Upper lobe of right lung (tissue), 1 donor: ENCODE measurements at regions not wholly inside any gene's neighbourhood (a gene's known extent, or its start where the extent isn't known, plus 50 kb on each side); places are given as distances from the start of the nearest gene placed in this dataset.

ENCODE experiments used
- ATAC-seq: fragments of 200-7000 bp; cut with Tn5 transposase; one replicate; pipeline ENCODE4 v1.9.1; 2020; ENCODE audit warnings: mild to moderate bottlenecking, moderate library complexity
- DNase-seq: peaks from one replicate; pipeline ENCODE4 v3.0.0-alpha.2; 2020
- H3K27ac ChIP-seq: fragments of 200-600 bp; one replicate; pipeline ENCODE4 v1.8.0; 2022
- H3K27me3 ChIP-seq: fragments of 200-600 bp; one replicate; pipeline ENCODE4 v1.8.0; 2022; ENCODE audit warnings: mild to moderate bottlenecking
- H3K36me3 ChIP-seq: fragments of 200-600 bp; one replicate; pipeline ENCODE4 v1.8.0; 2022
- H3K4me1 ChIP-seq: fragments of 200-600 bp; one replicate; pipeline ENCODE4 v1.8.0; 2022
- H3K4me3 ChIP-seq: fragments of 200-600 bp; one replicate; pipeline ENCODE4 v1.8.0; 2022; ENCODE audit warnings: mild to moderate bottlenecking
- H3K9me3 ChIP-seq: fragments of 200-600 bp; one replicate; pipeline ENCODE4 v1.8.0; 2022
- intact Hi-C: fragments of 100-400 bp; cut with DNase I; formaldehyde crosslinking; loops from one replicate; pipeline ENCODE4 v1.11.0; 2022
- TF ChIP-seq, protein P1 (sequence below): fragments of 200-600 bp; IDR thresholded peaks from one replicate; pipeline ENCODE4 v1.8.0; 2022; ENCODE audit warnings: antibody characterized with exemption
- donor health status: DM: no; HTN: yes; CAD: no; lungs with severe emphysema.

DNA sequence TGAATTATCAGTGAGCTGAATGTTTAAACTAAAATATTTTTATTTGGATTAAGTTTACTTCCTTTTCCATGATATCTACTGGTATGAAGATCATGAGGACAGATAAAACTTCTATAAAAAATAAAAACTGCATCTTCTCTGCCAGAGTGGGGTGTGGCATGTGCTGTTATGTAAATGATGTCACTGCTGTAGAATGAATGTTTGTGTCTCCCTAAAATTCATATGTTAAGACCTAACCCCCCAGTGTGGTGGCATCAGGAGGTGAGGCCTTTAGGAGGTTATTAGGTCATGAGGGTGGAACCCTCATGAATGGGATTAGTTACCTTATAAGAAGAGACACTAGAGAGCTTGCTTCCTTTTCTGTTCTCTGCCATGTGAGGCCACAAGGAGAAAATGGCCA is 178.7 kb upstream of the DPH6 start:
- Histone ChIP-seq H3K27me3 (no peaks in the 10 kb centered on the region), H3K36me3 (no peaks in the 10 kb centered on the region), H3K27ac (no peak overlapping the region), H3K4me1 (no peaks in the 10 kb centered on the region), H3K4me3 (no peak overlapping the region), H3K9me3 (no peaks in the 10 kb centered on the region)
- no peak for DNase-seq
- intact Hi-C loops, result no loop called here
- ATAC-seq, result no peak
- TF ChIP-seq, protein P1, sequence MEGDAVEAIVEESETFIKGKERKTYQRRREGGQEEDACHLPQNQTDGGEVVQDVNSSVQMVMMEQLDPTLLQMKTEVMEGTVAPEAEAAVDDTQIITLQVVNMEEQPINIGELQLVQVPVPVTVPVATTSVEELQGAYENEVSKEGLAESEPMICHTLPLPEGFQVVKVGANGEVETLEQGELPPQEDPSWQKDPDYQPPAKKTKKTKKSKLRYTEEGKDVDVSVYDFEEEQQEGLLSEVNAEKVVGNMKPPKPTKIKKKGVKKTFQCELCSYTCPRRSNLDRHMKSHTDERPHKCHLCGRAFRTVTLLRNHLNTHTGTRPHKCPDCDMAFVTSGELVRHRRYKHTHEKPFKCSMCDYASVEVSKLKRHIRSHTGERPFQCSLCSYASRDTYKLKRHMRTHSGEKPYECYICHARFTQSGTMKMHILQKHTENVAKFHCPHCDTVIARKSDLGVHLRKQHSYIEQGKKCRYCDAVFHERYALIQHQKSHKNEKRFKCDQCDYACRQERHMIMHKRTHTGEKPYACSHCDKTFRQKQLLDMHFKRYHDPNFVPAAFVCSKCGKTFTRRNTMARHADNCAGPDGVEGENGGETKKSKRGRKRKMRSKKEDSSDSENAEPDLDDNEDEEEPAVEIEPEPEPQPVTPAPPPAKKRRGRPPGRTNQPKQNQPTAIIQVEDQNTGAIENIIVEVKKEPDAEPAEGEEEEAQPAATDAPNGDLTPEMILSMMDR, result no peak

DNA sequence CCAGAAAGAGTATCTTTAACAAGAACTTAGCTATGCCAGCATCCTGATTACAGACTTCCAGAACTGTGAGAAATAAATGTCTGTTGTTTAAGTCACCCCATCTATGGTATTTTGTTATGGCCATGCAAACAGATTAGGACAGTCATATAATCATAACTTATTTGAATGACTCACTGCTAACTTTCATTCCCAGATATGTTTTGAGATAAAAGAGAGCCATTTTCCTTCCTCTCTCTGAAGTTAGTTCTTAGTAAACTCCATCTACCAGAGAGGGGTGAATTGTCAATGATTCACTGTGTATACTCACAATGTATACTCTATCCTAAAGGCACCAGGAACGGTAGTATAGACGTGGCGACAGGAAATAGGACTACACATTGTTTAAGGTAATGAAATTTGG is 179.4 kb upstream of the DPH6 start:
- H3K27ac ChIP-seq, result no peak overlapping the region
- TF ChIP-seq, protein P1, result no peak
- no peaks in the 10 kb centered on the region for H3K4me1 ChIP-seq
- no peak for DNase-seq
- no peak for ATAC-seq
- no peaks in the 10 kb centered on the region for H3K36me3 ChIP-seq
- no peaks in the 10 kb centered on the region for H3K9me3 ChIP-seq
- intact Hi-C loops, result no loop called here
- H3K27me3 ChIP-seq, result no peaks in the 10 kb centered on the region
- H3K4me3 ChIP-seq, result no peak overlapping the region

DNA sequence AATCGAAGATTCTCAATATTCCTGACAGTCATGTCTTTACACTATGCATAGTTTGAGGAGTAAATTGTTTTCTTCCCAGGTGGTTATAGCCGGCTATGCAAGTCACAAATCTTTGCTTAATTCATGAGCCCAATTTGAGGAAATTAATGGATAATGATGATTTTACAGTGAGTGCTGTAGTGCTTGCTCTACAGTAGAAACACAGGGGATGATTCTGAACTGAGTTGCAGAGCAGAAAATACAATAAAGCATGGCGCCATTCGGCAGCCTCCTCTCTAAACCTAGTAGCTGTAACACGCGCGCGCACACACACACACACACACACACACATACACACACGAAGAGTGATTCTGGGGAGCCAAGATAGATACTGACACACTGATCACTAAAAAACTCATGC is 181.7 kb upstream of the DPH6 start:
- DNase-seq (no peak), ATAC-seq (no peak)
- H3K27ac ChIP-seq, result no peak overlapping the region
- no peaks in the 10 kb centered on the region for H3K27me3 ChIP-seq
- H3K4me3 ChIP-seq, result no peak overlapping the region
- intact Hi-C loops, result no loop called here
- TF ChIP-seq, protein P1, result no peak
- no peaks in the 10 kb centered on the region for H3K9me3 ChIP-seq
- no peaks in the 10 kb centered on the region for H3K36me3 ChIP-seq
- H3K4me1 ChIP-seq, result no peaks in the 10 kb centered on the region

DNA sequence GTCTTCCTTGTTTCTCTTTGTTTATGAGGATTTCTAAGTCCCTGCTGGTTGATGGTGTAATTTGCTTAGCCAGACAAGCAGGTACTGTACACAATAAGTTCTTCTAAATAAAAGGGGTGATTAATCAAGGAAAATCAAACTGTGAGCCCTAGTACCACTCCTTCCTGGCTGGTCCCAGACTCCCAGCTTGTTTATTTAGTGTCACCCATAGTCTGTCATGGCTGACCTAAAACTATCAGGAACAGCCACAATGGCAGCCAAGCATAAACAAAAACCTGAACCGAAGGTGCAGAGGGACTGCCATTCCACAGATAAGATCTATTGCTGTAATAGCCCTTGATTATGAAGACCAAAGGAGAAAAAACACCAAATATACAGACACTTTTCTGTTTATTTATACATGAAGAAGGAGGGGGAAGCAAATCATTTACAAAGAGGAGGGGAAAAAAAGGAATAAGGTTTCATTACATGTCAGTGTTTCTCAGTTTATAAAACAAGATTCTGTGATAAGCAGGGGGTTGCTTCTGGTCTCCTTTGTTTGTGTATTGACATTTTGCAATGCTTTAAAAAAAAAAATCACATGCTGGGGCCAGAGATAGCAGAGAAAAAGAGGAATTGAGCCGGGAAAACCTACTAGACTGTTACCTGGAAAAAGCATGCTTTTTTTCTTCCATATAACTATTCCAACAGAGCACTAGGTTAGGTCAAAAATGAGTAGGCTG is 182.4 kb upstream of the DPH6 start:
- H3K4me1 ChIP-seq, result no peaks in the 10 kb centered on the region
- DNase-seq (no peak), ATAC-seq (no peak)
- TF ChIP-seq, protein P1, result no peak
- no peaks in the 10 kb centered on the region for H3K36me3 ChIP-seq
- intact Hi-C loops, result no loop called here
- no peak overlapping the region for H3K4me3 ChIP-seq
- no peaks in the 10 kb centered on the region for H3K9me3 ChIP-seq
- H3K27me3 ChIP-seq, result no peaks in the 10 kb centered on the region
- H3K27ac ChIP-seq, result no peak overlapping the region

DNA sequence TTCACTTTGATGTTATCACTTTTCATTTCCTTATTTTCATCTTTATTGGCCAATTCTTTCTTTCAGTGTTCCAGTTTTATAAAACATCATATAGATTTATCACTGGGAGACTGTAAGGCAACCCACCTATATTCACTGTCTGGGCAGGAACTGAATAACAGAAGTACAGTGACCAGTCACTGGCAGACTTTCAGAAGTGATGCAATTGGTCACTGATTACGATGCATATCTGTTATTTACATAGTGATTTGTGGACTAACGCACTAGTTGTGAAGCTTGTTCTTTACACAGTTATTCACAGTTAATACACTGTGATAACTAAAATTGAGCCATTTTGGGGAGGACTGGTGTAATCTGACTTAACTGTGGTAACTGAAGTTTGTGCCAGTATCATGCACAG is 190.2 kb upstream of the DPH6 start:
- H3K27me3 ChIP-seq, result no peaks in the 10 kb centered on the region
- DNase-seq, result no peak
- no peak overlapping the region for H3K27ac ChIP-seq
- H3K4me3 ChIP-seq, result no peak overlapping the region
- no peak for ATAC-seq
- no peaks in the 10 kb centered on the region for H3K36me3 ChIP-seq
- TF ChIP-seq, protein P1, result no peak
- H3K9me3 ChIP-seq, result no peaks in the 10 kb centered on the region
- H3K4me1 ChIP-seq, result no peaks in the 10 kb centered on the region
- intact Hi-C loops, result no loop called here

DNA sequence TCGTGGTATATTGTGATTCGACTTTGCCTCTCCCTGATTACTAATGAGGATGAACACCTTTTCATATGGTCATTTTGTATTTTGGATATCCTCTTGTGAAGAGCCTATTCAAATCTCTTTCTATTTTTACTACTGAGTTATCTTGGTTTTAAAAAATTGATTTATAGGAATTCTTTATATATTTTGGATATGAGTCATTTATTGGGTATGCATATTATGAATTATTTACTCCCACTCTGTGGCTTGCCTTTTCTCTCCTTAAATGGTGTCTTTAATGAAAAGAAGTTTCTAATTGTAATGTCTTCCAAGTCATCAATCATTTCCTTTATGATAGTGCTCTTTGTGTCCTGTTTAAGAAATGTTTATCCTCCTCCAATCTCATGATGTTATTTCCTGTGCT is 191.5 kb upstream of the DPH6 start:
- TF ChIP-seq, protein P1, result no peak

More for the DNA sequence above, 191.5 kb upstream of the DPH6 start:
- H3K27me3 ChIP-seq, result no peaks in the 10 kb centered on the region
- no peak for DNase-seq
- H3K27ac ChIP-seq, result no peak overlapping the region
- no peaks in the 10 kb centered on the region for H3K9me3 ChIP-seq
- no peaks in the 10 kb centered on the region for H3K4me1 ChIP-seq
- H3K4me3 ChIP-seq, result no peak overlapping the region
- intact Hi-C loops, result no loop called here
- no peaks in the 10 kb centered on the region for H3K36me3 ChIP-seq
- no peak for ATAC-seq
